Cardiac septum (tissue), 1 donor: ENCODE measurements at regions not wholly inside any gene's neighbourhood (a gene's known extent, or its start where the extent isn't known, plus 50 kb on each side); places are given as distances from the start of the nearest gene placed in this dataset.

Experiments used
- DNase-seq: peaks from one replicate; pipeline ENCODE4 v3.0.0-alpha.2; 2020; ENCODE audit warnings: low spot score
- intact Hi-C: fragments of 100-400 bp; cut with DNase I; formaldehyde crosslinking; loops from one replicate; pipeline ENCODE4 v1.14.0; 2022
- donor health status: DM: no; HTN: no; CAD: no.

DNA sequence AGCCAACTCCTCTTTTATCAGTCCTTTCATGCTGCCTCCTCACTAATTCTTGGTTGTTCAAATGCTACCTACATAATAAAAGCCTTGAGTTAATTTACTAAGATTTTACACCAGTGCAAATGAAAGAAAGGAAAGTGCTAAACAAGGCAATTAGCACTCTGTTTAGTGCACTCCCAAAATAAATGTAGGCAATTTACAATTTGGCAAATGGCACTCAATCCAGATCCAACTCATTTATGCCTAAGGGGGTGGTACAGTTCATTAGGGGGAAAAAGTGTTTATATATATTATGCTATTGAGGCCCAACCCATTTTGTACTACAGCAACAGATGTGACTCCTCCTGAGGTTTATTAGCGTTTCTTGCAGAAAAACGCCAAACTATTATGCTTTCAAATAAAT is 370.1 kb downstream of the NR2F2 start:
- intact Hi-C loops: no loop called here
- no peak for DNase-seq

- intact Hi-C loops: no loop called here
- no peak for DNase-seq
These were observed 370.9 kb downstream of the NR2F2 start for GRCh38 chr15:96701443-96701842.

DNA sequence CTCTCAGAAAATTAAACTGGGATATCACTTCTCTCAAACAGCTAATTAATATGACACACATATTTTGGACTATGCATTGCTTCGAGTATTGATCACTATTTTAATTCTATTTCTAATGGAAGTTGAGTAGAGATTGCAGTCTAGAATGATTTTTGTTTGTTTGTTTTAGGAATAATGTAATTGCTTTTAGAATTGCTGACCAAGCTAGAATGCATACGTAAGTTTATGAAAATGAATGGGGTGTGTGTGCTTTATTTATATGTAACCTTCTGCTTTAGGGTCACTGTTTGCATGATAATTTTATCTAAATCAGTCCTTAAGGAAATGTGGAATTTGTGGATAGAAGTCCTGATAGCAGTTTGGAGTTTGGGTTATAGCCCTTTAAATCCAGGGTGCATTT is 371.4 kb downstream of the NR2F2 start:
- intact Hi-C loops: no loop called here
- DNase-seq: no peak

- no peak for DNase-seq
These were observed 372.1 kb downstream of the NR2F2 start for GRCh38 chr15:96702589-96702988.

DNA sequence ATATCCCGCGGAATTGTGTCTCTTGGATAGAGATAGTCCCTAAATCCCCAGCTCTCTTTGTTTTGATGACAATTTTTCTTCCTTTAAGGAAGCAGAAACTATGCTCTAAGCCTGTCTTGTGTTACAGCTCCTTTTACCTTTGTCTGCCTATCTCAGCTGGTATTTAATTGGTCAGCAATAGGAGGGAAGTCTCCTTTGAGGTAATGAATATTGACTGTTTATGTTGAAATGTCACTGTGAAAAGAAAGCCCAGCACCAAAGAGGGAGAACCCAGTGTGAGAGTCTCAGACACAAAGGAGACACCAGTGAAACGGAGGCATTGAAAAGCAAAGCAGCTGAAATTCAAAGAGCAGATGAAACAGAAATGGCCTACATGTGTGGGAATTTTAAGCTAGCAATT is 372.6 kb downstream of the NR2F2 start:
- DNase-seq: no peak
- intact Hi-C loops: no loop called here

More at GRCh38 chr15:96702589-96702988, 372.1 kb downstream of the NR2F2 start:
- intact Hi-C loops: no loop called here

DNA sequence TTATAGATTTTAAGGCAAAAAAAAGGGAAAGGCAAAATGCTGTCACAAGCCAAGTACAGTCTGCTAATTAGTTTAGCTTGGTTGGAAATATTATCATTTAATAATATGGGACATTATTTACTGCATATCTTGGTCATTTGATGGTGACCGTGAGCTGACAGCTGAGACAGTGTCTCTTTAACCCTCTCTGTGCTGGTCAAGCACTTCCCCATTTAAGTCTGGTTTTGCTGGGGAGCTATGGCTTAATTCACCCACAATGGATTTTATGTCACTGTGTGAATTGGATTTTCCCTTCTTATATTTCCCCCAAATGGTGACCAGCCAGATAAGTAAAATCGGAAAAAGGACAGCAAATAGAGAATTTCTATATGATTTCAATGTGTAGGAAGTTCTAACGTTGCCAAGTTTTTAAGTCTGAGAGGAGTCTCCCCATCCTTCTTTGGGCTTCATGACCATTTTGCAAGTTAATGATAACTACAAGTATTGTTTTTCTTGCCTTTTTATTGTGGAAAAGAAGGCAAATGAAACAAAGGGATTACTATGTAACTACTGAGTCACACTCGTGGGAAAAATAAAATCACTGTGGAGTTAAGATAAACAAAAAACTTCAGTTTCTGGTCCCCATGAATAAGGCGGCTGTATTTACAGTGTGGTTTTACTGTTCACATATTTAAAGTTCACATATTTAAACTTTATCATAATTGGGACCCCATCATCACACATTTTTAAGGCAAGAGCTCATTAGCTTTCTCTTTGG is 373.5 kb downstream of the NR2F2 start:
- intact Hi-C loops: no loop called here
- DNase-seq: no peak

DNA sequence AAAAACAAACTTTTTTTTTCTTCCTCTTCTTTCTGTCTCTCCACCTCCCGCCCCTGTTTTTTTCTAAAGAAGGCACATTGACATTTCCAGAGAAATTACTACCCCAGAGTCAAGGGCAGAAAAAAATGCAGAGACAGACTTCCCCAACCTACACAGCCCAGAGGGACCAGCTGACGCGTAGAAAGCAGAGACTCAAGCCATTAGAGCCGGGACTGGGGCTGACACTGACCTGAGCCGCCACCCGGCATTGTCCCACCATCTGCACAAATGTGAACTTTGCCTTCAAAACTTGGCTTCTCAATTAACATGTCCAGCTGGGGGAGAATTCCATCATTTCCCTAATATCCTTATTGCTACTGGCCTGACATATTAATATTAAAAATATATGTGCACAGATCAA is 385.6 kb downstream of the NR2F2 start:
- intact Hi-C loops: no loop called here
- DNase-seq: no peak

DNA sequence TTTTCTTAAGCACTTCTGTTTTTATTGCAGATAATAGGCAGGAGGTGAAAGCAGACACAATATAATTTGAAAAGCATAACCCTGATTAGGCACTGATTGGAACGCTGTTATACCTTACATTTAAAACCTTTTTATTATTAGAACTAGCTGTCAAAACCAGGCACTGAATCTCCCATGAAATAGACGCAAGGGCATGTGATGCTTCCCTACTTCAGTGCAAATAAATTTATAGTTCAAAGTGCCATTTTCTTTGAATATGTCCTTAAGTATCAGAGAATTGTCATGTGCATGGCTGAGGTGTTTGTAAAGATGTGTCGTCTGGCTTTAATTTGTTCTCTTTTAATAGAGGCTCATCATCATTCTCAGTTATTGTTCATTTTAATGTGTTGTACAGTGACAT is 386.0 kb downstream of the NR2F2 start:
- intact Hi-C loops: no loop called here
- no peak for DNase-seq

DNA sequence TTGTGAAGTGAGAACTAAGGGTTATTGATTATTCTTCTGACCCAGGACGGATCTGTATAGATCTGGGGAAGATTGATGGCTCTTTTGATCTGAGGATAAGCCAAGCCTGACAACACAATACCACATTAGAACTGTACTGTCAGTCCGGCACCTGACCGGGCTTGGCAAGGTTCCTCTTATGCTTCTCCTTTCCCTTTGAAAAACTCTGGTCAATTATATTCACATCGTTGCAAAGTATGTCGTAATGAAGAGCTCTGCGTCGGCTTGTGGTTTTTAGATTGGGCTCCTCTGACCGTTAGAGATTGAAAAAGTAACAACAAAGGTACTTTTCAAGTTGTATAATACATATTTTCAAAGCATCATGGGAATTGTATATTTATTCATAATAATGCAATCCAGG is 389.8 kb downstream of the NR2F2 start:
- no peak for DNase-seq
- intact Hi-C loops: no loop called here

GRCh38 chr15:96720656-96721055 is 390.2 kb downstream of the NR2F2 start:
- intact Hi-C loops: no loop called here
- no peak for DNase-seq

GRCh38 chr15:96728591-96728990 is 398.1 kb downstream of the NR2F2 start:
- DNase-seq: no peak
- intact Hi-C loops: no loop called here

GRCh38 chr15:96732704-96733103 is 402.2 kb downstream of the NR2F2 start:
- intact Hi-C loops: no loop called here
- no peak for DNase-seq

DNA sequence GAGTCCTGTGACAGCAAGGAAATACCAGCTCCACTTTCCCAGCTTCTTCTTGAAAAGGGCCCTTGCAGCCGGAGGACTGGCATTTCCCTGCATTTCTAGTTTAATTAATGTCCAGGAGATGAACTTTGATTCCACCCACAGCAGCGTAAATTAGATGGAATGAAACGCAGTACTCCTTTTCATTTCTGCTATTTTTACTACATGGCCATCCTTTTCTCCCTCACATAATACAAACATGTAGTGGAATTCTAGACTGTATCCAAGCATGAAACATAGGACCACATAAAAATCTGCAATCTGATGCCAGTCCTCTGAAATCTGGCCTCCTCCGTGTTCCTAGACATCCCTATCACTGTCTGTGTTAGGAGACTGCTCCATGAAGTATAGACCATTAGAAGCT is 403.2 kb downstream of the NR2F2 start:
- intact Hi-C loops: no loop called here
- no peak for DNase-seq

DNA sequence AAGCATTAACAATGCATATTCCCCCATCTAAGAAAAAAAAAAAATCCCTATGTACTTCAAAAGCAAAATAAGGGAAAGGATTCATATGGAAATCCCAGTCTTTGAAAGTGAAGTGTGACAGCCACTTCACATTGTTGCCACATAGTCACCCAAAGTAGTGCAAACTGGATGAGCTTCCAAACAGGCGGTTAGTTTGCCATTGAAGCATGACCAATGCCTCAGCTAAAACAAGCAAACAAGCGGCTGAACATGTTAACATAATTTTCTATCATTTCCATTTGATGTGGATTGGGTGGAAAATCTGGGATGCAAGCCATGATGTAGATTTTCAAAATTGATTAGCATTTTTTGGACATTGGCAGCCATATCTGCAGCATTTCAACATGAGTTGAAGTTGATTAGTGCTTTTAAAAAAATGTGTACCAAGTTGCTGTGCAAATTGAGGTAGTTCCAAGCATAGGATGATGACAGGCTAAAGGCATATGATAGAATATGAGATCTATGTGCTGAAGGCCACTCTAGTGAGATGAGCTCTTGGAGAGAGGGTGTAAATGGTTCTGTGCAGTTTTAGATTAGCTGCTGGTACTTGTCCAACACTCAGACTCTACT is 405.2 kb downstream of the NR2F2 start:
- no peak for DNase-seq
- intact Hi-C loops: no loop called here

DNA sequence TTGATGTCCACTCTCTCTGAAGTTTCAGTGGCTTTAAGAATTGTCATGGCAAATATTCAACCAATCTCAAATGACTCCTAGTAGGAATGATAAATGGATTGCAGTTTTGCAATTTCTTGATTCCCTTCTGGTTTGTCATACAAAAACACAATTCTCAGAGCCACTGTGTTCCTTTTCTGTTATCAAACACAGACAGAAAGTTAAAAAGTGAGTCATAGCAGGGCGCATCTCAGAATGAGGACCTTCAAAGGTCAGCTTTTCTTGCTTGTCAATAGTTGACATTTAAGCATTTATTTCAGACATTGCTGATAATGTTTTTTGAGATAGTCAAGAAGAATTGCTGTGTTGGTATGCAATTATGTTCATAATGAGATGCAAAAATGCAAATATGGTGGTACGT is 405.9 kb downstream of the NR2F2 start:
- DNase-seq: no peak
- intact Hi-C loops: no loop called here

DNA sequence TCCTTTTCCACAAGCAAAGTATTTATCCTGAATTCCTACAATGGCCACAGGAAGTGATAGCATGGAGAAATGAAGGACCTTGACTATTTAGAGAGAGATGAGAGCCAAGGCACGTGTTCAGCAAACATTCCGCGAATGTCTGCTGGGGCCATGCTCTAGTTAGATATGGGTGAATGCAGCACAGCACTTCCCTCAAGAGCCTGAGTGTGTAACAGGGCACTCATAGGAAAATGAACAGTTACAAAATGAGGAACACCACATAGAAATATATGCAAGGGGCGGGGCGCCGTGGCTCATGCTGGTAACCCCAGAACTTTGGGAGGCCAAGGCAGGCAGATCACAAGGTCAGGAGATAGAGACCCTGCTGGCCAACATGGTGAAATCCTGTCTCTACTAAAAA is 406.9 kb downstream of the NR2F2 start:
- intact Hi-C loops: no loop called here
- DNase-seq: no peak

GRCh38 chr15:96746665-96747064 is 416.2 kb downstream of the NR2F2 start:
- intact Hi-C loops: no loop called here
- DNase-seq: no peak

GRCh38 chr15:96747291-96747690 is 416.8 kb downstream of the NR2F2 start:
- intact Hi-C loops: no loop called here

DNA sequence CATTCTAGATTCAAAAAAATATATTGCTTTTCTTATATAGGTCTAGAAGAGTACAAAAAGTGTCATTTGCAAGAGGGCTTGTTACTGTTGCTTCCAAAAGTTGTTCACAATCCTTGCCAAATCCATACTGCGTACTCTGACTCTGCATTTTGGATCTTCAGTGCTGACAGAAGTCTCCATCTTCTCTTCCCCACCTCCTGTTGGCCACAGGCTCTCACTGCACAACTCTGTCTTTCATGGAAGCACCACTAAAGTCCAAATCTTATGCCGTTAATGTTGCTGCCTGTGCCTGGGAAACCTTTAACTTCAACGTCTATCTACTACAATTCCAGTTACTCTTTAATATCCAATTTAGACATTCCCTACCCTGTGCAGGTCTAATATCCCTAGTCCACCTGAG is 419.9 kb downstream of the NR2F2 start:
- intact Hi-C loops: no loop called here

More at GRCh38 chr15:96747291-96747690, 416.8 kb downstream of the NR2F2 start:
- DNase-seq: no peak

DNA sequence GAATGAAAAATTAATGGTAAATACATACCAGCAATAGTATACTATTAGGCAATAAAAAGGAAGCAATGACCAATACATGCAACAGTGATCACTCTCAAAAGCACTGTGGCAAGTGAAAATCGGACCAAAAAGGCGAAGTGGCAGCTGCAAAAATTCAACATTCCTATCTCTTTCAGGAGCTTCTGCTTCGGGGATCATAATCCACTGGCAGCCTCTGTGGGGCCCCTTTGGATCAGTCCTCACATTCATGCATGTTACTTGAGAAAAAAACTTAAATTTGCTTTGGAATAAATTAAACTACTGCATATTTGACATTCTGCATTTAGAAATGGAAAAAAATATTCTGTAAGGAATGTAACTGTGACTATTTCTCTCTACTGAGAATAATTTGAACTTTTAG is 425.6 kb downstream of the NR2F2 start:
- DNase-seq: no peak
- intact Hi-C loops: no loop called here

More for the DNA sequence above, 419.9 kb downstream of the NR2F2 start:
- DNase-seq: no peak

DNA sequence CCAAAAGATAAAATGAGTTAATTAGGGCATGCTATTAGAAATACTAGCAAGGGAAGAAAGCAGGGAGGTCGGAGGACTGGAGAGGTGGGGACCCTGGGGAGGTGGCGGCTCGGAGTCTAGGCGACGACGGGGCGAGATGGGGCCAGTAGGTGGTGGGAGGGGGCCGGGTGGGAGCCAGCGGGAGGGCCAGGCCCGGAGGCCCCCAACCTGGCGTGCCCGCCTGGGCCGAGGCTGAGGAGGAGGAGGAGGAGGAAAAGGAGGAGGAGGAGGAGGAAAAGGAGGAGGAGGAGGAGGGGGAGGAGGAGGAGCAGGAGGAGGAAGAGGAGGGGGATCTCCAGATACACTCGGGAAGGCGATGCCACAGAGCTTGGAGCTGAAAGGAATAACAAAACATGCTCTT is 426.2 kb downstream of the NR2F2 start:
- no peak for DNase-seq
- intact Hi-C loops: no loop called here

GRCh38 chr15:96762566-96762965 is 432.1 kb downstream of the NR2F2 start:
- no peak for DNase-seq
- intact Hi-C loops: no loop called here
